GM12874 (cell line): ENCODE measurements at regions not wholly inside any gene's neighbourhood (a gene's known extent, or its start where the extent isn't known, plus 50 kb on each side); places are given as distances from the start of the nearest gene placed in this dataset.

Source experiments
- CTCF ChIP-seq: IDR thresholded peaks from 2 replicates; pipeline ENCODE4 v1.5.1; 2011; ENCODE audit warnings: low read depth, mild to moderate bottlenecking, control low read depth, low read length, moderate library complexity; ENCODE audit not compliant: insufficient read depth

- TF ChIP-seq CTCF: no peak
These were observed 483.7 kb downstream of the TSHZ3 start for GRCh38 chr19:30865511-30865910.

GRCh38 chr19:30864391-30865215, 484.6 kb downstream of the TSHZ3 start:
- no peak for TF ChIP-seq CTCF

- TF ChIP-seq CTCF: no peak
These were observed 486.4 kb downstream of the TSHZ3 start for GRCh38 chr19:30862876-30863275.

GRCh38 chr19:30861919-30862318, 487.3 kb downstream of the TSHZ3 start:
- TF ChIP-seq CTCF: no peak

- no peak for TF ChIP-seq CTCF
These were observed 485.8 kb downstream of the ZNF536 start for GRCh38 chr19:30857966-30858490.

GRCh38 chr19:30857388-30857787, 485.2 kb downstream of the ZNF536 start:
- no peak for TF ChIP-seq CTCF

GRCh38 chr19:30856786-30857185, 484.6 kb downstream of the ZNF536 start:
- no peak for TF ChIP-seq CTCF
